ENCODE measurements at regions not wholly inside any gene's neighbourhood (a gene's known extent, or its start where the extent isn't known, plus 50 kb on each side); places are given as distances from the start of the nearest gene placed in this dataset.

GRCh38 chr21:32207406-32207716, 71.5 kb downstream of the MIS18A start:
- H3K27ac ChIP-seq: no peak overlapping the region
- DNase-seq: peak; percentile 51
- no peaks in the 10 kb centered on the region for H3K27me3 ChIP-seq (ENCODE audit: insufficient read depth, low read depth, severe bottlenecking)
- peaks cover 6% of the 10 kb centered on the region for H3K9me3 ChIP-seq (ENCODE audit: severe bottlenecking)
- H3K36me3 ChIP-seq: no peaks in the 10 kb centered on the region
- H3K4me3 ChIP-seq (ENCODE audit: low read depth, low read length): no peak overlapping the region
- TF ChIP-seq, protein P1, sequence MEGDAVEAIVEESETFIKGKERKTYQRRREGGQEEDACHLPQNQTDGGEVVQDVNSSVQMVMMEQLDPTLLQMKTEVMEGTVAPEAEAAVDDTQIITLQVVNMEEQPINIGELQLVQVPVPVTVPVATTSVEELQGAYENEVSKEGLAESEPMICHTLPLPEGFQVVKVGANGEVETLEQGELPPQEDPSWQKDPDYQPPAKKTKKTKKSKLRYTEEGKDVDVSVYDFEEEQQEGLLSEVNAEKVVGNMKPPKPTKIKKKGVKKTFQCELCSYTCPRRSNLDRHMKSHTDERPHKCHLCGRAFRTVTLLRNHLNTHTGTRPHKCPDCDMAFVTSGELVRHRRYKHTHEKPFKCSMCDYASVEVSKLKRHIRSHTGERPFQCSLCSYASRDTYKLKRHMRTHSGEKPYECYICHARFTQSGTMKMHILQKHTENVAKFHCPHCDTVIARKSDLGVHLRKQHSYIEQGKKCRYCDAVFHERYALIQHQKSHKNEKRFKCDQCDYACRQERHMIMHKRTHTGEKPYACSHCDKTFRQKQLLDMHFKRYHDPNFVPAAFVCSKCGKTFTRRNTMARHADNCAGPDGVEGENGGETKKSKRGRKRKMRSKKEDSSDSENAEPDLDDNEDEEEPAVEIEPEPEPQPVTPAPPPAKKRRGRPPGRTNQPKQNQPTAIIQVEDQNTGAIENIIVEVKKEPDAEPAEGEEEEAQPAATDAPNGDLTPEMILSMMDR (IDR thresholded peaks at IDR 0.05; ENCODE audit: low read depth, low read length): no peak

DNA sequence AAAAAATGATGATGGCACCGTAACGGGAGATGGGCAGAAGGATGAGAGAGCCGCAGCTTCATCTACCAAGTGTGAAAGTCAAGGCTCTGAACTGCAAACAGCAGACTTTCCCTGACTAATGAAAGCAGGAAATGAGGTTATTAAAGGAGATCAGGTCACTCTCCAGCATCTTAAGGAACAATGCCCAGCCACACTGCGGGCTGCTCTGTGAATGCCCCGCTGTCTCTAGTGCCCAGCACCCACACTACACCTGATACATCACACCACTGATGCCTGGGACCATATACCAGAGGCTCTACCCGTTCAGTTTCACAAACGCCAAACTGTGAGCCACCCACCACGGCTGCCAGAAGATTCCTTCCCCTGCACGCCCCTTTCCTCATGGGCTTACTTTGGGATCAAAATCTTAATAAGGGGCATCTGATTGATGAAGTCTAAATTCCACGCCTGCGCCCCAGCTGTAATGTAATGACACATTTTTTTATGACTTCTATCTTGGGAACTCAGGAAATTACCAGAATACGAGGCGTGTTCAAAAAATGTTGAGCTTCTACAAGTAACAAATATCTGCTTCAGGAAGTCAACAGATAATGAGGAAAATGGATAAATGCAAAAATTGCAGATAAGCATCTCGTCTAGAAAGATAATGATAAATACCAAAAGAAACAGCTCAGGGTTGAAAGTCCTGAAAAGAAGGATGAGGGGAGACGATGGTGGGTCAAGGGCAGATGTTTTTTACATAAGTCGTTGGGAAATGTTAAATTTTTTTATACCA, 72.0 kb downstream of the MIS18A start:
- Histone ChIP-seq H3K36me3 (no peaks in the 10 kb centered on the region), H3K9me3 (ENCODE audit: severe bottlenecking) (peaks cover 6% of the 10 kb centered on the region), H3K4me3 (ENCODE audit: low read depth, low read length) (peak overlapping the region; percentile 6; the same call in 1 of the 2 replicates), H3K27ac (no peak overlapping the region), H3K27me3 (ENCODE audit: insufficient read depth, low read depth, severe bottlenecking) (no peaks in the 10 kb centered on the region)
- TF ChIP-seq, protein P1 (IDR thresholded peaks at IDR 0.05; ENCODE audit: low read depth, low read length): 0 out of 2 replicates have a peak, but pooled peaks have one; percentile 11
- DNase-seq: no peak

DNA sequence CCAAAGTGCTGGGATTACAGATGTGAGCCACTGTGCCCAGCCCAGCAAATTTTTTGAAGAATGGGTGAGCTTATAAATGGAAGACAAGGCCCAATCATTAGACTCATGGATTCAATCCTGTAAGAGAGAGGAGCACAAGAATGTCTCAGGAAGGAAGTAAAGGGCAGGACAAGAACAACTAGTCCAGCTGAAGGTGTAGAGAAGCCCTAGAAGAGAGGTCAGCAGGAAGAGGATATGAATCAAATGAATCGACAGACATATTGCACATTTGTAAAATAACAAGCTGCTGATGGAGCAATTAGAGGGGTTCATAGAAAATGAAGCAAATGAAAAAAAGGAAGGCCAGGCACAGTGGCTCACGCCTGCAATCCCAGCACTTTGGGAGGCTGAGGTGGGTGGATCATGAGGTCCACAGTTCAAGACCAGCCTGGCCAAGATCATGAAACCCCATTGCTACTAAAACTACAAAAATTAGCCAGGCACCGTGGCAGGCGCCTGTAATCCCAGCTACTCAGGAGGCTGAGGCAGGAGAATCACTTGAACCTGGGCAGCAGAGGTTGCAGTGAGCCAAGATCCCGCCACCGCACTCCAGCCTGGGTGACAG, 74.9 kb downstream of the MIS18A start:
- TF ChIP-seq, protein P1 (IDR thresholded peaks at IDR 0.05; ENCODE audit: low read depth, low read length): no peak
- Histone ChIP-seq H3K4me3 (ENCODE audit: low read depth, low read length) (no peak overlapping the region), H3K27me3 (ENCODE audit: insufficient read depth, low read depth, severe bottlenecking) (no peaks in the 10 kb centered on the region), H3K27ac (no peak overlapping the region), H3K36me3 (no peaks in the 10 kb centered on the region), H3K9me3 (ENCODE audit: severe bottlenecking) (peaks cover 6% of the 10 kb centered on the region)
- no peak for DNase-seq

GRCh38 chr21:32200029-32200428, 78.8 kb downstream of the MIS18A start:
- H3K4me3 ChIP-seq (ENCODE audit: low read depth, low read length): no peak overlapping the region
- no peaks in the 10 kb centered on the region for H3K9me3 ChIP-seq (ENCODE audit: severe bottlenecking)
- TF ChIP-seq, protein P1 (IDR thresholded peaks at IDR 0.05; ENCODE audit: low read depth, low read length): no peak
- H3K27ac ChIP-seq: no peak overlapping the region
- no peaks in the 10 kb centered on the region for H3K27me3 ChIP-seq (ENCODE audit: insufficient read depth, low read depth, severe bottlenecking)
- no peaks in the 10 kb centered on the region for H3K36me3 ChIP-seq
- no peak for DNase-seq

- TF ChIP-seq, protein P1 (IDR thresholded peaks at IDR 0.05; ENCODE audit: low read depth, low read length): no peak
- H3K27ac ChIP-seq: no peak overlapping the region
- no peaks in the 10 kb centered on the region for H3K9me3 ChIP-seq (ENCODE audit: severe bottlenecking)
Observed at GRCh38 chr21:32198384-32198783, 80.5 kb downstream of the MIS18A start.

More at GRCh38 chr21:32198384-32198783, 80.5 kb downstream of the MIS18A start:
- H3K4me3 ChIP-seq (ENCODE audit: low read depth, low read length): no peak overlapping the region
- no peaks in the 10 kb centered on the region for H3K27me3 ChIP-seq (ENCODE audit: insufficient read depth, low read depth, severe bottlenecking)
- no peaks in the 10 kb centered on the region for H3K36me3 ChIP-seq
- no peak for DNase-seq
